HEK293 (cell line): ENCODE measurements at regions not wholly inside any gene's neighbourhood (a gene's known extent, or its start where the extent isn't known, plus 50 kb on each side); places are given as distances from the start of the nearest gene placed in this dataset.
"Not testable (repeated sequence)": the region's sequence is repeated elsewhere in the genome, so short reads cannot be mapped to it uniquely, and the experiment has no call there.

Source experiments
- CTCF ChIA-PET: fragments of 350-600 bp; formaldehyde crosslinking; extraction: SDS; loops from one replicate; lab custom pipeline; 2021; ENCODE audit warnings: antibody characterized with exemption; lab: Yijun Ruan, JAX
- POLR2A ChIA-PET: fragments of 300-600 bp; formaldehyde crosslinking; extraction: SDS; loops from one replicate; lab custom pipeline; 2020; ENCODE audit warnings: antibody characterized with exemption, inconsistent platforms; lab: Yijun Ruan, JAX
- H3K27ac ChIP-seq: fragments of 200-500 bp; sonication (Bioruptor generic); 2 replicates; pipeline ENCODE4 v1.5.1; 2014; ENCODE audit warnings: low read depth, low read length, control low read depth, inconsistent platforms; ENCODE audit errors: extremely low read depth
- H3K36me3 ChIP-seq, 2 experiments: fragments of 200-500 bp in 1 of 2; sonication (Bioruptor generic) in 1 of 2; 1 replicate in 1 of 2; 2 replicates in 1 of 2; pipeline ENCODE4 v1.5.1; 2014 to 2017; ENCODE audit warnings: inconsistent platforms in 2 of 2, low read length in 2 of 2; ENCODE audit not compliant: control insufficient read depth in 2 of 2, insufficient read depth in 1 of 2
- H3K4me1 ChIP-seq: fragments of 200-500 bp; sonication (Bioruptor generic); 2 replicates; pipeline ENCODE4 v1.5.1; 2014; ENCODE audit warnings: mild to moderate bottlenecking, low read length, inconsistent platforms; ENCODE audit not compliant: control insufficient read depth, insufficient read depth
- H3K4me3 ChIP-seq: 2 replicates; pipeline ENCODE4 v1.5.1; 2011; ENCODE audit warnings: low read depth, mild to moderate bottlenecking, control low read depth, low read length, moderate library complexity
- H3K9me3 ChIP-seq: fragments of 200-500 bp; sonication (Bioruptor generic); 2 replicates; pipeline ENCODE4 v1.5.1; 2014; ENCODE audit warnings: low read depth, low read length, inconsistent platforms; ENCODE audit not compliant: control insufficient read depth, insufficient read depth
- EGR2 ChIP-seq: fragments of 450-650 bp; formaldehyde crosslinking; IDR thresholded peaks from 2 replicates; pipeline ENCODE4 v1.5.1; 2016; ENCODE audit warnings: low read depth, missing biosample characterization, missing genetic modification characterization
- GLI2 ChIP-seq: fragments of 450-650 bp; formaldehyde crosslinking; IDR thresholded peaks from 2 replicates; pipeline ENCODE4; 2017; ENCODE audit warnings: missing biosample characterization, missing genetic modification characterization, low read depth, borderline replicate concordance
- GLI4 ChIP-seq: fragments of 450-650 bp; formaldehyde crosslinking; IDR thresholded peaks from 2 replicates; pipeline ENCODE4 v1.5.1; 2016; ENCODE audit warnings: missing biosample characterization, missing genetic modification characterization
- HIC1 ChIP-seq: fragments of 450-650 bp; formaldehyde crosslinking; IDR thresholded peaks from 2 replicates; pipeline ENCODE4 v1.5.1; 2016; ENCODE audit warnings: missing biosample characterization, missing genetic modification characterization
- OSR2 ChIP-seq: fragments of 450-650 bp; formaldehyde crosslinking; IDR thresholded peaks from 2 replicates; pipeline ENCODE4 v1.5.1; 2016; ENCODE audit warnings: missing biosample characterization, missing genetic modification characterization
- PBX3 ChIP-seq: sonication (generic); formaldehyde crosslinking; IDR thresholded peaks from 2 replicates; pipeline ENCODE4 v1.8.1; 2022; ENCODE audit warnings: mild to moderate bottlenecking, moderate library complexity, missing genetic modification reagents
- ZBTB1 ChIP-seq: fragments of 450-650 bp; formaldehyde crosslinking; IDR thresholded peaks from 2 replicates; pipeline ENCODE4 v1.5.1; 2016; ENCODE audit warnings: missing biosample characterization, missing genetic modification characterization
- ZBTB10 ChIP-seq: fragments of 450-650 bp; formaldehyde crosslinking; IDR thresholded peaks from 2 replicates; pipeline ENCODE4 v1.5.1; 2016; ENCODE audit warnings: missing biosample characterization, missing genetic modification characterization
- ZBTB17 ChIP-seq: fragments of 450-650 bp; formaldehyde crosslinking; IDR thresholded peaks from 2 replicates; pipeline ENCODE4 v1.5.1; 2016; ENCODE audit warnings: missing biosample characterization, missing genetic modification characterization
- ZFP3 ChIP-seq: fragments of 450-650 bp; formaldehyde crosslinking; IDR thresholded peaks from 2 replicates; pipeline ENCODE4 v1.5.1; 2016; ENCODE audit warnings: low read depth, missing biosample characterization, missing genetic modification characterization
- ZNF175 ChIP-seq: fragments of 450-650 bp; formaldehyde crosslinking; IDR thresholded peaks from 2 replicates; pipeline ENCODE4 v1.5.1; 2016; ENCODE audit warnings: missing biosample characterization, missing genetic modification characterization
- ZNF24 ChIP-seq: fragments of 450-650 bp; formaldehyde crosslinking; IDR thresholded peaks from 2 replicates; pipeline ENCODE4 v1.5.1; 2016; ENCODE audit warnings: missing biosample characterization, missing genetic modification characterization
- ZNF335 ChIP-seq: fragments of 450-650 bp; formaldehyde crosslinking; conservative IDR thresholded peaks from 2 replicates; pipeline ENCODE4 v1.5.1; 2016; ENCODE audit warnings: missing biosample characterization, missing genetic modification characterization
- ZNF398 ChIP-seq: fragments of 450-650 bp; formaldehyde crosslinking; IDR thresholded peaks from 2 replicates; pipeline ENCODE4 v1.5.1; 2017; ENCODE audit warnings: missing biosample characterization, missing genetic modification characterization
- ZNF449 ChIP-seq: fragments of 450-650 bp; formaldehyde crosslinking; IDR thresholded peaks from 2 replicates; pipeline ENCODE4 v1.5.1; 2017; ENCODE audit warnings: missing biosample characterization, mild to moderate bottlenecking, missing genetic modification characterization, moderate library complexity
- ZNF544 ChIP-seq: fragments of 450-650 bp; formaldehyde crosslinking; IDR thresholded peaks from 2 replicates; pipeline ENCODE4 v1.5.0; 2017; ENCODE audit warnings: missing biosample characterization, missing genetic modification characterization
- ZNF549 ChIP-seq: fragments of 450-650 bp; IDR thresholded peaks from 2 replicates; pipeline ENCODE4 v1.5.1; 2018; ENCODE audit warnings: missing biosample characterization, missing genetic modification characterization, mild to moderate bottlenecking, inconsistent platforms, moderate library complexity
- ZNF623 ChIP-seq: fragments of 450-650 bp; formaldehyde crosslinking; IDR thresholded peaks from 2 replicates; pipeline ENCODE4 v1.5.1; 2016; ENCODE audit warnings: missing biosample characterization, missing genetic modification characterization
- ZNF660 ChIP-seq: fragments of 450-650 bp; IDR thresholded peaks from 2 replicates; pipeline ENCODE4 v1.5.1; 2018; ENCODE audit warnings: missing biosample characterization, mild to moderate bottlenecking, missing genetic modification characterization
- ZNF792 ChIP-seq: fragments of 450-650 bp; formaldehyde crosslinking; IDR thresholded peaks from 2 replicates; pipeline ENCODE4 v1.5.1; 2016; ENCODE audit warnings: missing biosample characterization, missing genetic modification characterization

GRCh38 chr9:38486056-38486615, 61.9 kb upstream of the IGFBPL1 start:
- ChIA-PET POLR2A (no interaction called here), CTCF (no interaction called here)
- Histone ChIP-seq H3K9me3 (no peaks in the 10 kb centered on the region), H3K4me3 (no peak overlapping the region), H3K36me3 (no peaks in the 10 kb centered on the region), H3K4me1 (no peaks in the 10 kb centered on the region), H3K27ac (no peak overlapping the region)
- TF ChIP-seq ZBTB1 = no peak
- no peak for TF ChIP-seq ZBTB17 (tag by site-specific recombination)
- TF ChIP-seq ZNF792 (tag by site-specific recombination) = no peak
- no peak for TF ChIP-seq GLI4 (tag by site-specific recombination)
- TF ChIP-seq ZNF660 (tag by site-specific recombination) = no peak
- no peak for TF ChIP-seq ZNF623
- TF ChIP-seq ZNF549 (tag by site-specific recombination) = no peak
- no peak for TF ChIP-seq ZNF398 (tag by site-specific recombination)
- TF ChIP-seq OSR2 (tag by site-specific recombination) = no peak
- no peak for TF ChIP-seq GLI2 (tag by site-specific recombination)
- TF ChIP-seq ZBTB10 (tag by site-specific recombination) = no peak
- no peak for TF ChIP-seq ZNF449 (tag by site-specific recombination)
- no peak for TF ChIP-seq ZNF175 (tag by site-specific recombination)
- TF ChIP-seq ZNF24 (tag by site-specific recombination) = no peak
- TF ChIP-seq ZFP3 (tag by site-specific recombination) = no peak
- no peak for TF ChIP-seq PBX3
- TF ChIP-seq ZNF544 (tag by site-specific recombination) = no peak
- no peak for TF ChIP-seq ZNF335 (tag by site-specific recombination)
- no peak for TF ChIP-seq EGR2
- TF ChIP-seq HIC1 (tag by site-specific recombination) = no peak

GRCh38 chr9:38484076-38484665, 59.9 kb upstream of the IGFBPL1 start:
- CTCF ChIA-PET = interaction anchor here (1.2 kb wide), 1 partner anchor 14 kb away, joined by 3 read pairs; no protein-coding TSS in a partner anchor
- H3K27ac ChIP-seq, POLR2A ChIA-PET, H3K36me3 ChIP-seq, H3K9me3 ChIP-seq, H3K4me1 ChIP-seq, H3K4me3 ChIP-seq: not testable (repeated sequence)
